T-helper 2 cell treated with Interferon-gamma antibody and Interleukin-4, amounts not matched to agents 5 μg/mL and 100 μg/mL, for 36 hours (primary cell): ENCODE measurements at regions not wholly inside any gene's neighbourhood (a gene's known extent, or its start where the extent isn't known, plus 50 kb on each side); places are given as distances from the start of the nearest gene placed in this dataset.
"Not testable (repeated sequence)": the region's sequence is repeated elsewhere in the genome, so short reads cannot be mapped to it uniquely, and the experiment has no call there.

ENCODE experiments used
- DNase-seq: peaks from one replicate; pipeline ENCODE4 v3.0.0; 2021; ENCODE audit warnings: low spot score
- H3K27ac Mint-ChIP-seq: one replicate; pipeline ENCODE4 v1.8.0; 2021; ENCODE audit warnings: mild to moderate bottlenecking, mixed read lengths
- H3K27me3 Mint-ChIP-seq: one replicate; pipeline ENCODE4 v1.8.0; 2021; ENCODE audit warnings: low read depth, mixed read lengths
- H3K36me3 Mint-ChIP-seq: one replicate; pipeline ENCODE4 v1.8.0; 2021; ENCODE audit warnings: low read depth, mixed read lengths
- H3K4me1 Mint-ChIP-seq: one replicate; pipeline ENCODE4 v1.8.0; 2021; ENCODE audit warnings: low read depth, mixed read lengths
- H3K4me3 Mint-ChIP-seq: one replicate; pipeline ENCODE4 v1.8.0; 2022; ENCODE audit warnings: mild to moderate bottlenecking, moderate library complexity, mixed read lengths
- H3K9me3 Mint-ChIP-seq: one replicate; pipeline ENCODE4 v1.8.0; 2021; ENCODE audit warnings: mixed read lengths

DNA sequence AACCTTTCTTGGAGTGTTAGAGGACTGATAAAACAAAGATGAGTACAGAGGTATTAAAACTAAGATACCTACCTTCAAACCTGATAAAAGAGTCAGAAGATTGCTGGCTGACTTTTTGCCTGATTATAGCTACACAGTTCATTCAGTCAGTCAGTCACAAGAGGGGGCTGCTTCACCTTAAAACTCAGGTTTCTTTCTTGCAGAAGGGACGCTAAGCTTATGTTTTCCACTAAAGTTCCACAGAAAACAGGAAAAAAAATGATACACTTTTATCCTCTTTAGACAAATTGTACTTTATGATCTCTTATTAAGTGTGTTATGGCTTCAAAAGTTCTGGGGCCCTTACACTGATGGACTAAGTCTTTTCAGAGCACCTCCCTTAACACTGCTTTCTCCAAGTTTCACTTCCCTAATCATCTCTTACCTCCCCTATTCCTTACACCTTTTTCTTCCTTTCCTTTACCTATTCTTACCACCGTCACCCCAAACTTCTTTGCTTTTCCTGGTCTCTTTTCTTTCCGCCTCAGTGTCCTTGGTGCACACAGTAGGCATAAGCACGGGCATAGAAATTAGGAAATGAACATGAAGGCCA, 448.7 kb upstream of the OR4E1 start:
- Mint-ChIP-seq H3K4me1 (peaks cover 18% of the 10 kb centered on the region), H3K4me3 (peak overlapping the region; percentile 83), H3K27ac (peak overlapping the region; percentile 74), H3K36me3 (no peaks in the 10 kb centered on the region), H3K9me3 (no peaks in the 10 kb centered on the region), H3K27me3 (peaks cover 3% of the 10 kb centered on the region)
- no peak for DNase-seq

DNA sequence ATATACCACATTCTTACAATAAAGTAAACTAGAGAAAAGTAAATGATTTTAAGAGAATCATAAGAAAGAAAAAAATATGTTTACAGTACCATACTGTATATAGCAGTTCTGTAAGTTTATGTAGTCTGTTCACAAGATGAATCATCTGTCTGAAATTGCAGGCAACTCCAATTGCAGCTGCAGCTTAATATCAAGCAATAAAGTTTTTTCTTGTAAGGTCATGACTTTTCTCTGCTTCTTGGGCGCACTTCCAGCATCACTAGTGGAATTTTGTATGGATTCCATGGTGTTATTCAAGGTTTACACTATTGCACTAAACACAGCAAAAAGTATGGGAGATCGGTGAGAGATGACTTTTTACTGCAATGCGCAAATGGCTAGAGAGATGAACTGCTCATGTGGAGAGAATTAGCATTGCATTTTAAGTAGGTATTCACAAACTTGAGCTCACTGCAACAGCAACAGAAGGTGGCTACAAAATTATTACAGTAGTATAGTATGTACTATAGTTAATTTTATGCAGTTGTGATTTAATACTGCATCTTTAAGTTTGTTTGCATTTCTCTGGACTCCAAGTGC, 445.4 kb upstream of the OR4E1 start:
- H3K27ac Mint-ChIP-seq, result peak overlapping the region; percentile 84
- peak overlapping the region; percentile 78 for H3K4me3 Mint-ChIP-seq
- peaks cover 21% of the 10 kb centered on the region for H3K4me1 Mint-ChIP-seq
- no peak for DNase-seq
- no peaks in the 10 kb centered on the region for H3K9me3 Mint-ChIP-seq
- no peaks in the 10 kb centered on the region for H3K36me3 Mint-ChIP-seq
- H3K27me3 Mint-ChIP-seq, result peaks cover 5% of the 10 kb centered on the region

DNA sequence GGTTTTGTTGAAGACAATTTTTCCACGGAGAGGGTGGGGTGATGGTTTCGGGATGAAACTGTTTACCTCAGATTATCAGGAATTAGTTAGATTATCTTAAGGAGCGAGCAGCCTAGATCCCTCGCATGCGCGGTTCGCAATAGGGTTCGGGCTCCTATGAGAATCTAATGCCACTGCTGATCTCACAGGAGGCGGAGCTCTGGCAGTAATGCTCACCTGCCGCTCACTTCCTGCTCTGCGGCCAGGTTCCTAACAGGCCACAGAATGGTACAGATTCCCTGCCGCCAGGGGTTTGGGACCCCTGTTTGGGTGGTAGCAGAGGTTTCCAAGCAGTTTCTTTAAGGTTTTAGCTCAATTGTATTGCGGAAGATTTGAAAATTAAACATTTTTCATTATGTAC, 439.8 kb upstream of the OR4E1 start:
- peak overlapping the region; percentile 75 for H3K4me3 Mint-ChIP-seq
- peaks cover 13% of the 10 kb centered on the region for H3K4me1 Mint-ChIP-seq
- H3K9me3 Mint-ChIP-seq, result no peaks in the 10 kb centered on the region
- no peaks in the 10 kb centered on the region for H3K36me3 Mint-ChIP-seq
- DNase-seq, result no peak
- peaks cover 2% of the 10 kb centered on the region for H3K27me3 Mint-ChIP-seq
- H3K27ac Mint-ChIP-seq, result peak overlapping the region; percentile 88

DNA sequence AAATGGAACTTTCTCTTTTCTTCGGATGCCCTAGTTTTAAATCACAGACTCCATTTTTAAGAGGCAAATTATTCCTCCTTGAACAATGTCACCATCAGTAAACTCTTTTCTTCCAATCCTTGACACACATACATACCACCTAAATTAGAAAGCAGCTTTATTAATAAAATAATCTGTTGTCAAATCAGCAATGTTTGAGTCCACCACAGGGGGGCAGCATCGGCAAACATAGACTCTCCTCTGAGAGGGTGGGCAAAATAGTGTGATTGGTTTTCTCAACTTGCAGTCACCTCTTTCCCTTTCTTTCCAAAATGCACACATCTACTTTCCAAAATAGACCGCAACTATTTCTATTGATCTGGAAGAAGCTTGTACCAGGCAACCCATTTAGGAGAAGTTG, 438.4 kb upstream of the OR4E1 start:
- Mint-ChIP-seq H3K27ac (peak overlapping the region; percentile 76), H3K4me3 (peak overlapping the region; percentile 74), H3K27me3 (no peaks in the 10 kb centered on the region), H3K36me3 (no peaks in the 10 kb centered on the region), H3K9me3 (no peaks in the 10 kb centered on the region), H3K4me1 (peaks cover 19% of the 10 kb centered on the region)
- DNase-seq, result no peak

DNA sequence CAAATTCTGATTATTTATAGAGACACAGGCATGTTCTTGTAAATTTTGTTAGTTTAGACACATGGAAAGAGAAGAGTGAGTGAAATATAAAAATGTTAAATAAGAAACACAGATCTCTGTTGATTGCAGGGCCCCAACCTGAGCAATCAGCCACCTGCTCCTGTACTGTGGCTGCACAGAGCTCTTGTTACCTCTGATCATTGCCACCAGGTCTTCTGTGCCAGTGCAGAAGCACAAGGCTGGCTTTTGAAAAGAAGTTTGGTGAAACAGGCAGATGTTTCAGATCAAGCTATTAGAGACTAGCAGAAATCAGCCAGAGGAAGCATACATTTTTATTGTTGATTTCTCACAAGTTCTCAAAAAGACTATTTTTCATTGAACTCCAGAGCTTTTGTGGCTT, 434.1 kb upstream of the OR4E1 start:
- H3K36me3 Mint-ChIP-seq, result no peaks in the 10 kb centered on the region
- peaks cover 25% of the 10 kb centered on the region for H3K4me1 Mint-ChIP-seq
- no peaks in the 10 kb centered on the region for H3K9me3 Mint-ChIP-seq
- no peak for DNase-seq
- H3K27me3 Mint-ChIP-seq, result no peaks in the 10 kb centered on the region
- H3K27ac Mint-ChIP-seq, result peak overlapping the region; percentile 62
- no peak overlapping the region for H3K4me3 Mint-ChIP-seq

- Mint-ChIP-seq H3K9me3 (no peaks in the 10 kb centered on the region), H3K4me1 (peaks cover 22% of the 10 kb centered on the region), H3K36me3 (no peaks in the 10 kb centered on the region), H3K4me3 (no peak overlapping the region), H3K27ac (peak overlapping the region; percentile 62), H3K27me3 (no peaks in the 10 kb centered on the region)
- DNase-seq, result peak; percentile 13
Measured at GRCh38 chr14:22106700-22107697, 433.4 kb upstream of the OR4E1 start.

DNA sequence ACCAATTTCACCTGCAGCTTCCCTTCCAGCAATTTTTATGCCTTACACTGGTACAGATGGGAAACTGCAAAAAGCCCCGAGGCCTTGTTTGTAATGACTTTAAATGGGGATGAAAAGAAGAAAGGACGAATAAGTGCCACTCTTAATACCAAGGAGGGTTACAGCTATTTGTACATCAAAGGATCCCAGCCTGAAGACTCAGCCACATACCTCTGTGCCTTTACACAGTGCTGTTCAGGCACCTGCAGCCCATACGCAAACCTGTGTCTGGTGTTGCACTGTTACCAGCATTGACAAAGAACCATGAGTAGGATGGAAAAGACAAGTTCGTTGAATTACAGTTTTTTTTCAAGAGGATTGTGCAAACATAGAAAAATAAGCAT, 432.0 kb upstream of the OR4E1 start:
- Mint-ChIP-seq H3K36me3 (no peaks in the 10 kb centered on the region), H3K27ac (peak overlapping the region; percentile 45), H3K4me3 (peak overlapping the region; percentile 59), H3K9me3 (no peaks in the 10 kb centered on the region), H3K27me3 (no peaks in the 10 kb centered on the region), H3K4me1 (peaks cover 20% of the 10 kb centered on the region)
- no peak for DNase-seq

- Mint-ChIP-seq H3K4me3 (peak overlapping the region; percentile 59), H3K27me3 (no peaks in the 10 kb centered on the region), H3K27ac (peak overlapping the region; percentile 45)
Measured at GRCh38 chr14:22105006-22105623, 431.5 kb upstream of the OR4E1 start.

GRCh38 chr14:22100764-22101120, 427.1 kb upstream of the OR4E1 start:
- not testable (repeated sequence) for H3K4me3 Mint-ChIP-seq
- H3K4me1 Mint-ChIP-seq, result peaks cover 48% of the 10 kb centered on the region

More at GRCh38 chr14:22105006-22105623, 431.5 kb upstream of the OR4E1 start:
- peaks cover 20% of the 10 kb centered on the region for H3K4me1 Mint-ChIP-seq
- no peaks in the 10 kb centered on the region for H3K36me3 Mint-ChIP-seq
- no peak for DNase-seq
- H3K9me3 Mint-ChIP-seq, result no peaks in the 10 kb centered on the region

DNA sequence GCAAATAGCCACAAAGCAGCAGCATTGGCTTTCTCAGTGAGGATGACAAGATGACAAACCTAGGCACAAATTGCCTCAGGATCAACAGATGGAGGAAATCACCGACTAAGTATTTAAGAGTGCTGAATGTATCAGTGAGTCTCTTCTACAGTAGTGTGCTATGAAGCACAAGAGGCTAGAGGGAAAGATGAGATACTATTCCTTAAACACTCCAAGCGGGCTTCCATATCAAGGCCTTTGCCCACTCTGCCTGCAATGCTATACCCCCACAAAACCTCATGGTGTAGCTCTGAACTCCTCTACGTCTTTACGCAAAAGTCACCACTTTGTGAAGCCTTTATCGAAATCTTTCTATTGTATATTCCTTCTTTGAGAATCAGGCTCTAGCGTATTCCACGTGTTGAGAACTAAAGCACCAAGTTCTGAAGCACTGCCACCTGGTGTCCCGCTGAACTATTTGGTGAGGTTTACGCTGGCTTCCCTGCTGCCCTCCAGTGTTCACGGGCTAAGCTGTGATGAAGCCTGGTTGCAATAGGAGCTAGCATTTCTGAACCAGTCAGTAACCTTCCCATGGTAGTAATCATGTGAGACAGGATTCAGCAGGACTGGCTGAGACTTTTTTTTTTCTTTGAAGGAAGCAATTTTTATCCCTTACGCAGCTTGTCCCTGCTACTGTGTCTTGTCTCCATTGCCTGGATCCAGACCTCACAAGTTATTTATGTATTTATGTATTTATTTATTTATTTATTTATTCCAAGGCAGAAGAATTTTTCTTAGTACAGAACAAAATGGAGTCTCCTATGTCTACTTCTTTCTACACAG, 426.5 kb upstream of the OR4E1 start:
- peak overlapping the region; percentile 47 for H3K27ac Mint-ChIP-seq
- no peaks in the 10 kb centered on the region for H3K36me3 Mint-ChIP-seq
- no peaks in the 10 kb centered on the region for H3K9me3 Mint-ChIP-seq
- no peaks in the 10 kb centered on the region for H3K27me3 Mint-ChIP-seq
- peaks cover 44% of the 10 kb centered on the region for H3K4me1 Mint-ChIP-seq
- peak; percentile 43 for DNase-seq
- no peak overlapping the region for H3K4me3 Mint-ChIP-seq

More at GRCh38 chr14:22100764-22101120, 427.1 kb upstream of the OR4E1 start:
- DNase-seq, H3K27me3 Mint-ChIP-seq, H3K36me3 Mint-ChIP-seq, H3K9me3 Mint-ChIP-seq, H3K27ac Mint-ChIP-seq: not testable (repeated sequence)

- Mint-ChIP-seq H3K36me3 (no peaks in the 10 kb centered on the region), H3K4me3 (peak overlapping the region; percentile 86), H3K4me1 (peaks cover 46% of the 10 kb centered on the region)
Measured at GRCh38 chr14:22098435-22098834, 424.8 kb upstream of the OR4E1 start.

GRCh38 chr14:22097586-22098292, 424.1 kb upstream of the OR4E1 start:
- Mint-ChIP-seq H3K27me3 (no peaks in the 10 kb centered on the region), H3K4me1 (peaks cover 44% of the 10 kb centered on the region), H3K4me3 (peak overlapping the region; percentile 86), H3K27ac (peak overlapping the region; percentile 88), H3K9me3 (no peaks in the 10 kb centered on the region), H3K36me3 (no peaks in the 10 kb centered on the region)
- DNase-seq, result no peak

More at GRCh38 chr14:22098435-22098834, 424.8 kb upstream of the OR4E1 start:
- peak overlapping the region; percentile 88 for H3K27ac Mint-ChIP-seq
- H3K27me3 Mint-ChIP-seq, result no peaks in the 10 kb centered on the region
- no peaks in the 10 kb centered on the region for H3K9me3 Mint-ChIP-seq
- DNase-seq, result no peak

GRCh38 chr14:22097072-22097471, 423.5 kb upstream of the OR4E1 start:
- H3K9me3 Mint-ChIP-seq, result no peaks in the 10 kb centered on the region
- peak overlapping the region; percentile 86 for H3K4me3 Mint-ChIP-seq
- no peaks in the 10 kb centered on the region for H3K36me3 Mint-ChIP-seq
- no peaks in the 10 kb centered on the region for H3K27me3 Mint-ChIP-seq
- H3K4me1 Mint-ChIP-seq, result peaks cover 44% of the 10 kb centered on the region
- no peak for DNase-seq
- H3K27ac Mint-ChIP-seq, result peak overlapping the region; percentile 88
